Lower leg skin (tissue), 3 donors: ENCODE measurements at regions not wholly inside any gene's neighbourhood (a gene's known extent, or its start where the extent isn't known, plus 50 kb on each side); places are given as distances from the start of the nearest gene placed in this dataset.

ENCODE experiments used
- POLR2A ChIP-seq, 2 donors: fragments of 450-650 bp; IDR thresholded peaks; one replicate each; pipeline ENCODE4 v1.6.1; 2016 to 2017; ENCODE audit warnings: antibody characterized with exemption in 2 of 2, mild to moderate bottlenecking in 1 of 2, moderate library complexity in 1 of 2
- TF ChIP-seq, protein P1 (sequence below), 3 donors: fragments of 450-650 bp; IDR thresholded peaks; one replicate each; pipeline ENCODE4 v1.5.1; 2016; ENCODE audit warnings: antibody characterized with exemption in 3 of 3, mild to moderate bottlenecking in 3 of 3, moderate library complexity in 2 of 3

DNA sequence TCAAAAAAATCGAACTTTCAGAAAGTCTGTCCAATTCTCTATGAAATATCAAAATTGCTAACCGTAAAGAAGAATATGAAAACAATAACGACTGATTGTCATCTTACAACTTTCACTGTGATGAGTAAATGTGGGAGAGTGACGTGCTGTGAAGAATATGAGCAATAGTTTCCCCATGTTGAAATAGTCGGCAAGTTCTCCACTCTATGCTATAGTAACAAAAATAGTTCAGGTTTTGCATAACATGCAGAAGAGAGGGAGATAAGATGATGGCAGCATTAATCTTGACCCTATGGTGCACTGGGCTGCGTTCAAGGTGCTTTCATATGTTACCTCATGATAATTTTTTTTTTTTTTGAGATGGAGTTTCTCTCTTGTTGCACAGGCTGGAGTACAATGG is 196.8 kb upstream of the CYRIA start:
- TF ChIP-seq, protein P1, sequence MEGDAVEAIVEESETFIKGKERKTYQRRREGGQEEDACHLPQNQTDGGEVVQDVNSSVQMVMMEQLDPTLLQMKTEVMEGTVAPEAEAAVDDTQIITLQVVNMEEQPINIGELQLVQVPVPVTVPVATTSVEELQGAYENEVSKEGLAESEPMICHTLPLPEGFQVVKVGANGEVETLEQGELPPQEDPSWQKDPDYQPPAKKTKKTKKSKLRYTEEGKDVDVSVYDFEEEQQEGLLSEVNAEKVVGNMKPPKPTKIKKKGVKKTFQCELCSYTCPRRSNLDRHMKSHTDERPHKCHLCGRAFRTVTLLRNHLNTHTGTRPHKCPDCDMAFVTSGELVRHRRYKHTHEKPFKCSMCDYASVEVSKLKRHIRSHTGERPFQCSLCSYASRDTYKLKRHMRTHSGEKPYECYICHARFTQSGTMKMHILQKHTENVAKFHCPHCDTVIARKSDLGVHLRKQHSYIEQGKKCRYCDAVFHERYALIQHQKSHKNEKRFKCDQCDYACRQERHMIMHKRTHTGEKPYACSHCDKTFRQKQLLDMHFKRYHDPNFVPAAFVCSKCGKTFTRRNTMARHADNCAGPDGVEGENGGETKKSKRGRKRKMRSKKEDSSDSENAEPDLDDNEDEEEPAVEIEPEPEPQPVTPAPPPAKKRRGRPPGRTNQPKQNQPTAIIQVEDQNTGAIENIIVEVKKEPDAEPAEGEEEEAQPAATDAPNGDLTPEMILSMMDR (IDR thresholded peaks at IDR 0.05), result no peak
- TF ChIP-seq POLR2A (IDR thresholded peaks at IDR 0.05), result no peak
